ENCODE measurements at regions not wholly inside any gene's neighbourhood (a gene's known extent, or its start where the extent isn't known, plus 50 kb on each side); places are given as distances from the start of the nearest gene placed in this dataset.

- no TSS peak for BruUV-seq (replicated peaks)
- TF ChIP-seq CTCF (conservative IDR thresholded peaks at IDR 0.05), result no peak
- TF ChIP-seq EZH2 (IDR thresholded peaks at IDR 0.05; ENCODE audit: low read depth), result no peak
- intact Hi-C loops (cut with micrococcal nuclease; ENCODE audit: unreplicated experiment), result no loop called here
- DNase-seq, result no peak
- Histone ChIP-seq H3K9me3 (ENCODE audit: insufficient read depth, low read depth) (no peaks in the 10 kb centered on the region), H3K27me3 (ENCODE audit: insufficient read depth, low read depth) (0 out of 2 replicates have a peak, but pooled peaks cover 10% of the 10 kb centered on the region), H3F3A (ENCODE audit: insufficient read depth, low read depth) (no peaks in the 10 kb centered on the region), H3K4me1 (replicated peaks; ENCODE audit: insufficient read depth) (no peaks in the 10 kb centered on the region), H3K4me2 (no peak overlapping the region), H2AFZ (no peak overlapping the region), H4K20me1 (ENCODE audit: insufficient read depth) (no peaks in the 10 kb centered on the region), H3K4me3 (no peak overlapping the region), H3K36me3 (ENCODE audit: low read depth) (no peaks in the 10 kb centered on the region), H3K79me2 (ENCODE audit: low read depth) (no peaks in the 10 kb centered on the region), H3K27ac (no peak overlapping the region), H3K9me2 (ENCODE audit: insufficient read depth) (no peaks in the 10 kb centered on the region)
- CTCF ChIA-PET, result no interaction called here
- POLR2A ChIA-PET (ENCODE audit: unreplicated experiment), result interaction anchor here (0.6 kb wide), 1 partner anchor 561 kb away, joined by 10 read pairs; no protein-coding TSS in a partner anchor
Measured at GRCh38 chr13:99741960-99742359, 229.6 kb downstream of the ZIC5 start.

- Histone ChIP-seq H4K20me1 (ENCODE audit: insufficient read depth) (no peaks in the 10 kb centered on the region), H3K4me1 (replicated peaks; ENCODE audit: insufficient read depth) (no peaks in the 10 kb centered on the region), H3K36me3 (ENCODE audit: low read depth) (no peaks in the 10 kb centered on the region), H3K27me3 (ENCODE audit: insufficient read depth, low read depth) (0 out of 2 replicates have a peak, but pooled peaks cover 10% of the 10 kb centered on the region), H3K9me2 (ENCODE audit: insufficient read depth) (no peaks in the 10 kb centered on the region), H2AFZ (no peak overlapping the region), H3K4me2 (no peak overlapping the region), H3K9me3 (ENCODE audit: insufficient read depth, low read depth) (no peaks in the 10 kb centered on the region), H3K4me3 (no peak overlapping the region), H3F3A (ENCODE audit: insufficient read depth, low read depth) (no peaks in the 10 kb centered on the region), H3K27ac (no peak overlapping the region), H3K79me2 (ENCODE audit: low read depth) (no peaks in the 10 kb centered on the region)
- DNase-seq, result no peak
- intact Hi-C loops (cut with micrococcal nuclease; ENCODE audit: unreplicated experiment), result no loop called here
- no TSS peak for BruUV-seq (replicated peaks)
- ChIA-PET POLR2A (ENCODE audit: unreplicated experiment) (interaction anchor here (0.5 kb wide), 1 partner anchor 29 kb away, joined by 8 read pairs; no protein-coding TSS in a partner anchor), CTCF (no interaction called here)
- no peak for TF ChIP-seq EZH2 (IDR thresholded peaks at IDR 0.05; ENCODE audit: low read depth)
- no peak for TF ChIP-seq CTCF (conservative IDR thresholded peaks at IDR 0.05)
Measured at GRCh38 chr13:99740251-99740979, 231.2 kb downstream of the ZIC5 start.

GRCh38 chr13:99738626-99739025, 232.9 kb downstream of the ZIC5 start:
- TF ChIP-seq CTCF (conservative IDR thresholded peaks at IDR 0.05), result no peak
- no peak for TF ChIP-seq EZH2 (IDR thresholded peaks at IDR 0.05; ENCODE audit: low read depth)

More at GRCh38 chr13:99738626-99739025, 232.9 kb downstream of the ZIC5 start:
- POLR2A ChIA-PET (ENCODE audit: unreplicated experiment), result no interaction called here
- no TSS peak for BruUV-seq (replicated peaks)
- Histone ChIP-seq H2AFZ (no peak overlapping the region), H3K36me3 (ENCODE audit: low read depth) (no peaks in the 10 kb centered on the region), H3K9me3 (ENCODE audit: insufficient read depth, low read depth) (no peaks in the 10 kb centered on the region), H3K4me2 (no peak overlapping the region), H3K9me2 (ENCODE audit: insufficient read depth) (no peaks in the 10 kb centered on the region), H3K4me1 (replicated peaks; ENCODE audit: insufficient read depth) (no peaks in the 10 kb centered on the region), H3K4me3 (no peak overlapping the region), H3F3A (ENCODE audit: insufficient read depth, low read depth) (no peaks in the 10 kb centered on the region), H3K27ac (no peak overlapping the region), H3K79me2 (ENCODE audit: low read depth) (no peaks in the 10 kb centered on the region), H4K20me1 (ENCODE audit: insufficient read depth) (no peaks in the 10 kb centered on the region), H3K27me3 (ENCODE audit: insufficient read depth, low read depth) (0 out of 2 replicates have a peak, but pooled peaks cover 10% of the 10 kb centered on the region)
- DNase-seq, result no peak
- intact Hi-C loops (cut with micrococcal nuclease; ENCODE audit: unreplicated experiment), result no loop called here
- CTCF ChIA-PET, result interaction anchor here (0.5 kb wide), 1 partner anchor 162 kb away, joined by 3 read pairs; no protein-coding TSS in a partner anchor
